ENCODE measurements at regions not wholly inside any gene's neighbourhood (a gene's known extent, or its start where the extent isn't known, plus 50 kb on each side); places are given as distances from the start of the nearest gene placed in this dataset.

GRCh38 chr15:25932696-25933095, 69.6 kb upstream of the ATP10A start:
- H3K27ac ChIP-seq: peak overlapping the region; percentile 83 to 87; a peak in 4 of 6 replicates
- 93% methylated on average over 8 of the region's 8 CpGs for WGBS (ENCODE audit: missing lambda C conversion rate)
- H3K9me3 ChIP-seq: no peaks in the 10 kb centered on the region
- TF ChIP-seq GATA3 (IDR thresholded peaks at IDR 0.05; ENCODE audit: borderline replicate concordance) (no peak), ZNF302 (CRISPR knock-in tag; IDR thresholded peaks at IDR 0.05) (no peak), JUN (IDR thresholded peaks at IDR 0.05) (no peak), ZFP36 (IDR thresholded peaks at IDR 0.05; ENCODE audit: borderline replicate concordance, partially characterized antibody) (no peak), ESRRA (IDR thresholded peaks at IDR 0.05; ENCODE audit: borderline replicate concordance, low read length) (no peak), RNF2 (IDR thresholded peaks at IDR 0.05; ENCODE audit: borderline replicate concordance, low read depth) (no peak), EHMT2 (IDR thresholded peaks at IDR 0.05; ENCODE audit: low read depth) (no peak), FOSB (CRISPR knock-in tag; IDR thresholded peaks at IDR 0.05) (no peak), POLR2AphosphoS2 (conservative IDR thresholded peaks at IDR 0.05; ENCODE audit: low read length) (no peak), CBX8 (IDR thresholded peaks at IDR 0.05) (no peak), KDM5A (IDR thresholded peaks at IDR 0.05) (no peak), BHLHE40 (IDR thresholded peaks at IDR 0.05; ENCODE audit: low read depth, low read length) (no peak), EP300 (IDR thresholded peaks at IDR 0.05) (no peak), HEYL (CRISPR knock-in tag; IDR thresholded peaks at IDR 0.05) (no peak), HOXA7 (CRISPR knock-in tag; IDR thresholded peaks at IDR 0.05) (no peak), HOXB5 (CRISPR knock-in tag; IDR thresholded peaks at IDR 0.05) (no peak)
- ChIA-PET POLR2A (no interaction called here), CTCF (interaction anchor here (1.1 to 3.3 kb wide), 15 partner anchors 10 to 223 kb away, joined by 3 to 23 read pairs (median 5); partner anchors contain the start of gene ATP10A)
- H3K4me3 ChIP-seq: no peak overlapping the region
- DNase-seq (ENCODE audit: low read depth in 1 of 2, low spot score in 1 of 2) (no peak), FAIRE-seq (no peak), ATAC-seq (no peak)
- peaks cover 8% of the 10 kb centered on the region; the same call in 2 of the 3 replicates for H3K4me1 ChIP-seq
- H3K4me2 ChIP-seq: no peak overlapping the region

GRCh38 chr15:25931851-25932250, 68.7 kb upstream of the ATP10A start:
- H3K4me1 ChIP-seq: peaks cover 8% of the 10 kb centered on the region; the same call in 2 of the 3 replicates
- POLR2A ChIA-PET: no interaction called here
- TF ChIP-seq REST (IDR thresholded peaks at IDR 0.05) (no peak), RARB (CRISPR knock-in tag; IDR thresholded peaks at IDR 0.05) (no peak), NPAS2 (CRISPR knock-in tag; IDR thresholded peaks at IDR 0.05; ENCODE audit: borderline replicate concordance) (no peak), RFX5 (IDR thresholded peaks at IDR 0.05) (no peak), HOXB5 (CRISPR knock-in tag; IDR thresholded peaks at IDR 0.05) (no peak), HOXB13 (CRISPR knock-in tag; IDR thresholded peaks at IDR 0.05; ENCODE audit: low read depth) (no peak), ZC3H11A (IDR thresholded peaks at IDR 0.05) (no peak), EHF (CRISPR knock-in tag; IDR thresholded peaks at IDR 0.05) (no peak), CEBPB (IDR thresholded peaks at IDR 0.05) (no peak), FOSB (CRISPR knock-in tag; IDR thresholded peaks at IDR 0.05) (no peak), TFCP2L1 (CRISPR knock-in tag; IDR thresholded peaks at IDR 0.05) (no peak), FOXS1 (CRISPR knock-in tag; IDR thresholded peaks at IDR 0.05) (no peak)
- TF ChIP-seq, protein P1, sequence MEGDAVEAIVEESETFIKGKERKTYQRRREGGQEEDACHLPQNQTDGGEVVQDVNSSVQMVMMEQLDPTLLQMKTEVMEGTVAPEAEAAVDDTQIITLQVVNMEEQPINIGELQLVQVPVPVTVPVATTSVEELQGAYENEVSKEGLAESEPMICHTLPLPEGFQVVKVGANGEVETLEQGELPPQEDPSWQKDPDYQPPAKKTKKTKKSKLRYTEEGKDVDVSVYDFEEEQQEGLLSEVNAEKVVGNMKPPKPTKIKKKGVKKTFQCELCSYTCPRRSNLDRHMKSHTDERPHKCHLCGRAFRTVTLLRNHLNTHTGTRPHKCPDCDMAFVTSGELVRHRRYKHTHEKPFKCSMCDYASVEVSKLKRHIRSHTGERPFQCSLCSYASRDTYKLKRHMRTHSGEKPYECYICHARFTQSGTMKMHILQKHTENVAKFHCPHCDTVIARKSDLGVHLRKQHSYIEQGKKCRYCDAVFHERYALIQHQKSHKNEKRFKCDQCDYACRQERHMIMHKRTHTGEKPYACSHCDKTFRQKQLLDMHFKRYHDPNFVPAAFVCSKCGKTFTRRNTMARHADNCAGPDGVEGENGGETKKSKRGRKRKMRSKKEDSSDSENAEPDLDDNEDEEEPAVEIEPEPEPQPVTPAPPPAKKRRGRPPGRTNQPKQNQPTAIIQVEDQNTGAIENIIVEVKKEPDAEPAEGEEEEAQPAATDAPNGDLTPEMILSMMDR (IDR thresholded peaks at IDR 0.05): no peak
- TF ChIP-seq, protein P2, sequence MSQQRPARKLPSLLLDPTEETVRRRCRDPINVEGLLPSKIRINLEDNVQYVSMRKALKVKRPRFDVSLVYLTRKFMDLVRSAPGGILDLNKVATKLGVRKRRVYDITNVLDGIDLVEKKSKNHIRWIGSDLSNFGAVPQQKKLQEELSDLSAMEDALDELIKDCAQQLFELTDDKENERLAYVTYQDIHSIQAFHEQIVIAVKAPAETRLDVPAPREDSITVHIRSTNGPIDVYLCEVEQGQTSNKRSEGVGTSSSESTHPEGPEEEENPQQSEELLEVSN (IDR thresholded peaks at IDR 0.05; ENCODE audit: borderline replicate concordance, low read depth): no peak
- TF ChIP-seq, protein P3, sequence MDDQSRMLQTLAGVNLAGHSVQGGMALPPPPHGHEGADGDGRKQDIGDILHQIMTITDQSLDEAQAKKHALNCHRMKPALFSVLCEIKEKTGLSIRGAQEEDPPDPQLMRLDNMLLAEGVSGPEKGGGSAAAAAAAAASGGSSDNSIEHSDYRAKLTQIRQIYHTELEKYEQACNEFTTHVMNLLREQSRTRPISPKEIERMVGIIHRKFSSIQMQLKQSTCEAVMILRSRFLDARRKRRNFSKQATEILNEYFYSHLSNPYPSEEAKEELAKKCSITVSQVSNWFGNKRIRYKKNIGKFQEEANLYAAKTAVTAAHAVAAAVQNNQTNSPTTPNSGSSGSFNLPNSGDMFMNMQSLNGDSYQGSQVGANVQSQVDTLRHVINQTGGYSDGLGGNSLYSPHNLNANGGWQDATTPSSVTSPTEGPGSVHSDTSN (IDR thresholded peaks at IDR 0.05): no peak
- DNase-seq (ENCODE audit: low read depth in 1 of 2, low spot score in 1 of 2) (no peak), ATAC-seq (no peak), FAIRE-seq (no peak)
- no peak overlapping the region for H3K4me3 ChIP-seq
- CTCF ChIA-PET: interaction anchor here (1.2 to 3.3 kb wide), 6 partner anchors 50 to 194 kb away, joined by 3 to 23 read pairs (median 10); no protein-coding TSS in a partner anchor
- H3K9me3 ChIP-seq: no peaks in the 10 kb centered on the region
- no peak overlapping the region for H3K27ac ChIP-seq
- H3K4me2 ChIP-seq: no peak overlapping the region
- WGBS (ENCODE audit: missing lambda C conversion rate): 93% methylated on average over 1 of the region's 1 CpG

All from A549 (cell line).